ENCODE measurements at regions not wholly inside any gene's neighbourhood (a gene's known extent, or its start where the extent isn't known, plus 50 kb on each side); places are given as distances from the start of the nearest gene placed in this dataset.

DNA sequence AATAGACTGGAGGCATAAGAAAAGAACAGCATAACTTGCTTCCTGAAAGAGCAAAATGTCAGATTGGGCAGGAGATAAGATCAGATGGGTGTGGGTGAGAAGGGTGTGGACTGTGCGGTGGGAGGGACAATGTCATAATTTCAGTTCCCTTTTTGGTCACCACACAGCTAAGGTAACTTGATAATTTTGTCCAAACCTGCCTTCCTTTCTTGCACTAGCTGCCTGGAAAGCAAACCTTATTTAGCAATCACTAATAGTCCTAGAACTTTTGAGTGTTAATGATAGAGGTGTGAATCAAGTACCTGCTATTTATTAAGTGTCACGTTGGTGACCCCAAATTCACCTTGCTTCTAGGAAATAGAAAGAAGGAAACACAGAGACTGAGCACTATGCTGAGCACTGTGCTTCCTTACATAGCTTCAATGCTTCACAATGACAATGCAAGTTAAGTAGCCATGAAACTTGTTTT is 72.4 kb upstream of the SP4 start:
- intact Hi-C loops (cut with micrococcal nuclease): loop anchor here (5.0 kb wide), 1 partner anchor 72 kb away; the partner anchor contains the start of gene SP4
- peak; percentile 43 to 81 for DNase-seq
- H3K27me3 ChIP-seq (ENCODE audit: control insufficient read depth, insufficient read depth, low read length): no peaks in the 10 kb centered on the region
- peaks cover 71 to 80% of the 10 kb centered on the region in 2 donors for H3K4me1 Mint-ChIP-seq
- H3K4me1 ChIP-seq (ENCODE audit: control insufficient read depth, insufficient read depth, low read length): peaks cover 40% of the 10 kb centered on the region
- peak; percentile 77 to 89 (median 85) for ATAC-seq
- peak overlapping the region; percentile 78 for H3K4me3 Mint-ChIP-seq
- H3K36me3 Mint-ChIP-seq: no peaks in the 10 kb centered on the region
- no peaks in the 10 kb centered on the region for H3K9me3 ChIP-seq (ENCODE audit: control insufficient read depth, insufficient read depth, low read length)
- TF ChIP-seq, protein P1, sequence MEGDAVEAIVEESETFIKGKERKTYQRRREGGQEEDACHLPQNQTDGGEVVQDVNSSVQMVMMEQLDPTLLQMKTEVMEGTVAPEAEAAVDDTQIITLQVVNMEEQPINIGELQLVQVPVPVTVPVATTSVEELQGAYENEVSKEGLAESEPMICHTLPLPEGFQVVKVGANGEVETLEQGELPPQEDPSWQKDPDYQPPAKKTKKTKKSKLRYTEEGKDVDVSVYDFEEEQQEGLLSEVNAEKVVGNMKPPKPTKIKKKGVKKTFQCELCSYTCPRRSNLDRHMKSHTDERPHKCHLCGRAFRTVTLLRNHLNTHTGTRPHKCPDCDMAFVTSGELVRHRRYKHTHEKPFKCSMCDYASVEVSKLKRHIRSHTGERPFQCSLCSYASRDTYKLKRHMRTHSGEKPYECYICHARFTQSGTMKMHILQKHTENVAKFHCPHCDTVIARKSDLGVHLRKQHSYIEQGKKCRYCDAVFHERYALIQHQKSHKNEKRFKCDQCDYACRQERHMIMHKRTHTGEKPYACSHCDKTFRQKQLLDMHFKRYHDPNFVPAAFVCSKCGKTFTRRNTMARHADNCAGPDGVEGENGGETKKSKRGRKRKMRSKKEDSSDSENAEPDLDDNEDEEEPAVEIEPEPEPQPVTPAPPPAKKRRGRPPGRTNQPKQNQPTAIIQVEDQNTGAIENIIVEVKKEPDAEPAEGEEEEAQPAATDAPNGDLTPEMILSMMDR (IDR thresholded peaks at IDR 0.05): no peak
- WGBS (ENCODE audit: insufficient coverage): 0% methylated on average over 2 of the region's 2 CpGs
- no peak overlapping the region for H3K4me3 ChIP-seq (ENCODE audit: low read length)
- H3K27ac ChIP-seq (ENCODE audit: low read length): peak overlapping the region; percentile 73
- H3K27ac Mint-ChIP-seq: peak overlapping the region; percentile 82 to 88
- no peaks in the 10 kb centered on the region for H3K36me3 ChIP-seq (ENCODE audit: control insufficient read depth, insufficient read depth, low read length)
- no peaks in the 10 kb centered on the region for H3K27me3 Mint-ChIP-seq (ENCODE audit: low read depth in 2 of 2)
- H3K9me3 Mint-ChIP-seq: no peaks in the 10 kb centered on the region

DNA sequence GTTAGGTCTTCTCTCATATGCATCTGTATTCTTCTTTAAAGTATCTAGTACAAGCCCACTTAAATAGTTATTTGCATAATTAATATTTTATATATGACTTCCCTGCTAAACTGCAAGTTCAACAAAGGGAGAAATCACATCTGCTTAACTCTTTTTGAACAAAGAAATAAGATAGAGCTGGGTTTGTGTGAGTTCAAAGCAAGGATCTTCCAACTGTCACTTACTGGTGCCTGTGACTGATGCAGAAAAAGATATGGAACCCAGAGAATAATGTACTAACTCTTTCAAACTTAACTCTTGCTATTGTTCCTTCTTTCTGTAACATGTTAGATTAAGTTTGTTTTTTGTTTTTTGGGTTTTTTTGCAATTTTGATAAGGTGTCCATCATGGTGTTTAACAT is 71.3 kb upstream of the SP4 start:
- no peaks in the 10 kb centered on the region for H3K9me3 Mint-ChIP-seq
- peak overlapping the region; percentile 9 for H3K4me3 Mint-ChIP-seq
- ATAC-seq: no peak
- H3K27ac ChIP-seq (ENCODE audit: low read length): peak overlapping the region; percentile 73
- no peak overlapping the region for H3K4me3 ChIP-seq (ENCODE audit: low read length)
- H3K4me1 ChIP-seq (ENCODE audit: control insufficient read depth, insufficient read depth, low read length): peaks cover 47% of the 10 kb centered on the region
- no peaks in the 10 kb centered on the region for H3K9me3 ChIP-seq (ENCODE audit: control insufficient read depth, insufficient read depth, low read length)
- DNase-seq: no peak
- H3K4me1 Mint-ChIP-seq: peaks cover 83 to 92% of the 10 kb centered on the region in 2 donors
- H3K36me3 Mint-ChIP-seq: no peaks in the 10 kb centered on the region
- no peaks in the 10 kb centered on the region for H3K36me3 ChIP-seq (ENCODE audit: control insufficient read depth, insufficient read depth, low read length)
- no peaks in the 10 kb centered on the region for H3K27me3 Mint-ChIP-seq (ENCODE audit: low read depth in 2 of 2)
- intact Hi-C loops (cut with micrococcal nuclease): loop anchor here (5.0 kb wide), 1 partner anchor 71 kb away; the partner anchor contains the start of gene SP4
- H3K27me3 ChIP-seq (ENCODE audit: control insufficient read depth, insufficient read depth, low read length): no peaks in the 10 kb centered on the region
- TF ChIP-seq, protein P1 (IDR thresholded peaks at IDR 0.05): no peak
- peak overlapping the region; percentile 82 to 88 for H3K27ac Mint-ChIP-seq

DNA sequence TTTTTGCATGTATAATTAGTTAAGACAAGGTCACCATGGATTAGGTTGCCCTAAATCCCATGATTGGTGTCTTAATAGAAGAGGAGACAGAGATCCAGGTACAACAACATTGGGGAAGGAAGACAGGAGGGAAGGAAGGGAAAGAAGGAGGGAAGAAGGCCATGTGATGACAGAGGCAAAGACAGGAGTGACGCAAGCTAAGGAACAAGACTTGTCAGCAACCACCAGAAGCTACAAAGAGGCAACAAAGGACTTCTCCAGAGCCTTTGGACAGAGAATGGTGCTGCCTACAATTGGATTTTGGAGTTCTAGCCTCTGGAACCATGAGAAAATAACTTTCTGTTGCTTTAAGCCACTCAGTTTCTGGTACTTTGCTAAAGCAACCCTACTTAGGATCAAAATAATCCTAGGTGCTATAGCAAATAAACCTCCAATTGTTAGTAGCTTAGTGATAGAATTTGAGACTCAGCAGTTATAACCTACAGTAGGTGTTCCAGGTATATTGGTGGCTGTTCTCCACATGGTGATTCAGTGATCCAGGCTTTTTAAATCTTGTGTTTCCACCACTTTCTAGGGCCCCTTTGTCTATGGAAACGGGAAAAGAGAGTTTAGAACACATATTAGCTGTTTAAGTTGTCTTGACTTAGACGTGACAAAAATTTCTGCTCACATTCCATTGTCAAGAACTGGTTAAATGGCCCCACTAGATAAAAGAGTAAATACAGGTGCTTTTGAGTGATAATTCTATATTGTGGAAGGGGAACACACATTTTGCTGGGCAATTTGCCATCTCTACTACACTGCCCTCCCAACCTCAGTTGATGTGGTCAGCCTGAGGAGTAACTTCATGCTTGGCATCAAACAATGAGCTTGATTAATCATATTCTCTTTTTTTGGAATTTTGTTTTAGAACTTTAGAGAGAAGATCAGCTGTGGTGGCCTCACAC is 70.5 kb upstream of the SP4 start:
- WGBS (ENCODE audit: insufficient coverage): 93% methylated on average over 3 of the region's 3 CpGs
- Histone ChIP-seq H3K36me3 (ENCODE audit: control insufficient read depth, insufficient read depth, low read length) (no peaks in the 10 kb centered on the region), H3K27ac (ENCODE audit: low read length) (peak overlapping the region; percentile 38), H3K4me3 (ENCODE audit: low read length) (no peak overlapping the region), H3K4me1 (ENCODE audit: control insufficient read depth, insufficient read depth, low read length) (peaks cover 46% of the 10 kb centered on the region), H3K9me3 (ENCODE audit: control insufficient read depth, insufficient read depth, low read length) (no peaks in the 10 kb centered on the region), H3K27me3 (ENCODE audit: control insufficient read depth, insufficient read depth, low read length) (no peaks in the 10 kb centered on the region)
- Mint-ChIP-seq H3K36me3 (no peaks in the 10 kb centered on the region), H3K4me3 (peak overlapping the region; percentile 9), H3K9me3 (no peaks in the 10 kb centered on the region), H3K27ac (peak overlapping the region; percentile 82 to 88), H3K4me1 (peaks cover 87 to 94% of the 10 kb centered on the region in 2 donors), H3K27me3 (ENCODE audit: low read depth in 2 of 2) (no peaks in the 10 kb centered on the region)
- intact Hi-C loops (cut with micrococcal nuclease): loop anchor here (5.0 kb wide), 1 partner anchor 70 kb away; the partner anchor contains the start of gene SP4
- DNase-seq (no peak), ATAC-seq (no peak)
- TF ChIP-seq, protein P1 (IDR thresholded peaks at IDR 0.05): no peak
